IMR-90 (cell line): ENCODE measurements at regions not wholly inside any gene's neighbourhood (a gene's known extent, or its start where the extent isn't known, plus 50 kb on each side); places are given as distances from the start of the nearest gene placed in this dataset.

Source experiments
- CEBPB ChIP-seq: IDR thresholded peaks from 2 replicates; pipeline ENCODE4 v1.6.1; 2012; ENCODE audit warnings: low read depth, low read length, improper control_type of control experiment
- CTCF ChIP-seq: conservative IDR thresholded peaks from 2 replicates; pipeline ENCODE4 v1.5.1; 2012; ENCODE audit warnings: mild to moderate bottlenecking, low read depth, low read length, improper control_type of control experiment
- FOS ChIP-seq: fragments of 150-350 bp; IDR thresholded peaks from 2 replicates; pipeline ENCODE4 v1.6.1; 2016; ENCODE audit warnings: low read depth, low read length
- POLR2A ChIP-seq: IDR thresholded peaks from 2 replicates; pipeline ENCODE4 v1.6.1; 2012; ENCODE audit warnings: mild to moderate bottlenecking, low read depth, low read length
- RAD21 ChIP-seq: IDR thresholded peaks from 2 replicates; pipeline ENCODE4 v1.6.1; 2012; ENCODE audit warnings: low read length, improper control_type of control experiment
- RFX5 ChIP-seq: IDR thresholded peaks from 2 replicates; pipeline ENCODE4 v1.8.0; 2012; ENCODE audit warnings: low read depth, mild to moderate bottlenecking, low read length, moderate library complexity

DNA sequence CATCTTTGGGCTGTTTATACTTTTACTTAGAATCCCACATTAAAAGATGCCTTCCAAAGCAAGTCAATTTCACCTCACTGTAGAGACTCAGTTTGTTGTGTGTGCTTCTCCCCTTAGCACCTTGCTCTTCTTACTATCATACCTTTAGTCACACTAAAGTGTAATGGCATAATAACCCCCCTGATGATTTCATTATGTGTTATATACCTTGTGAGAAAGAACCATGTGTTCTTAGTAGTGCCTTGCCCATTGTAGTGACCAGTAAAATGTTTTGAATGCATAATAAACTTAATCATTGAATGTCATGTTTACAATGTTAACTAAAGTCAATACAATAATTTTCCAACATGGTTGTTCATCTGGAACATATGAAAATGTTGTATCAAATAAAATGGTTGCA, 1621.9 kb downstream of the PCDH7 start:
- no peak for TF ChIP-seq CTCF
- no peak for TF ChIP-seq POLR2A
- no peak for TF ChIP-seq CEBPB
- no peak for TF ChIP-seq RFX5
- no peak for TF ChIP-seq FOS
- no peak for TF ChIP-seq RAD21
